Erythroblast (primary cell): ENCODE measurements at regions not wholly inside any gene's neighbourhood (a gene's known extent, or its start where the extent isn't known, plus 50 kb on each side); places are given as distances from the start of the nearest gene placed in this dataset.

Experiments used
- GATA1 ChIP-seq: IDR thresholded peaks from 2 replicates; pipeline ENCODE4 v1.6.1; 2011; ENCODE audit warnings: low read depth, mild to moderate bottlenecking, control low read depth, low read length, moderate library complexity
- POLR2A ChIP-seq: IDR thresholded peaks from 2 replicates; pipeline ENCODE4 v1.6.1; 2011; ENCODE audit warnings: mild to moderate bottlenecking, low read length

DNA sequence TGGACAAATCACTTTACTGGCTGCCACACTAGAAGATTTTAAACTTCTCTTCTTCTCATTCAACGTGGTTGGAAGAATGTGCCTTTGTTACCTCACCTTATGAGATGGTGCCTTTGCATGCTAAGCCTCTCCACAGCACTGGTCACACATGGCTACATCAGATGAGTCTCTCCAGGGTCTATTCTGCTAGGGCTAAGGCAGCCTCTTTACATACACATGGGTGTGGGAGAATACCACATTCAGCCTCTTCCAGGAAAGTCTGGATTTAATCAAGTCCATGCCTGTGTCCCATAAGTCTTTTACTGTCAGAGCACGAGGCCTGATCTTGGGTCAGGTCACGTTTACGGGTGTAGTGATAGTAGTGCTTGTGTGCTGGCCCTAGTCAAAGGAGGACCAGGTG is 701.5 kb downstream of the SORCS3 start:
- TF ChIP-seq POLR2A (no peak), GATA1 (no peak)
